Heart left ventricle (tissue), 13 donors: ENCODE measurements at regions not wholly inside any gene's neighbourhood (a gene's known extent, or its start where the extent isn't known, plus 50 kb on each side); places are given as distances from the start of the nearest gene placed in this dataset.

Experiments used
- POLR2A ChIP-seq, 2 donors: fragments of 450-650 bp; IDR thresholded peaks; one replicate each; pipeline ENCODE4 v1.6.1; 2017; ENCODE audit warnings: antibody characterized with exemption in 2 of 2, mild to moderate bottlenecking in 2 of 2, moderate library complexity in 2 of 2
- TF ChIP-seq, protein P1 (sequence below), 12 donors: fragments of 200-600 bp; sonication (generic) in 4 of 12; IDR thresholded peaks; one replicate each; pipeline versions ENCODE4 v1.5.0 to v1.8.0; 2018 to 2022; ENCODE audit warnings: antibody characterized with exemption in 12 of 12, mild to moderate bottlenecking in 5 of 12
- donor health status: ischemic (EF 13 %, LVEDD 7.1; RV severe dilation, severe dysfunction).
- donor health status: DM: no; HTN: yes; CAD: no.
- donor health status: DM: no; HTN: no; CAD: no.
- donor health status: ischemic (EF 25% LVEDD 6.9; RV normal size, moderate dysfunction).
- donor health status: ischemic (EF 25% LVEDD 5.7; RV mildly dilated, moderate dysfunction).
- donor health status: ischemic (EF 35%, LVEDD 5.7; RV mildly dilated, moderate dysfunction).
- donor health status: nonischemic (EF 11% LVEDD 7.7; RV severe dilation, severe dysfunction).
- donor health status: DM: yes; HTN: yes; CAD: no.
- donor health status: PGD.
- donor health status: ischemic (EF 29% LVEDD 5.4; RV normal size, mild dysfunction).
- donor health status: nonischemic (EF 23%, LVEDD 6.1; RV moderate dilation, normal function).

DNA sequence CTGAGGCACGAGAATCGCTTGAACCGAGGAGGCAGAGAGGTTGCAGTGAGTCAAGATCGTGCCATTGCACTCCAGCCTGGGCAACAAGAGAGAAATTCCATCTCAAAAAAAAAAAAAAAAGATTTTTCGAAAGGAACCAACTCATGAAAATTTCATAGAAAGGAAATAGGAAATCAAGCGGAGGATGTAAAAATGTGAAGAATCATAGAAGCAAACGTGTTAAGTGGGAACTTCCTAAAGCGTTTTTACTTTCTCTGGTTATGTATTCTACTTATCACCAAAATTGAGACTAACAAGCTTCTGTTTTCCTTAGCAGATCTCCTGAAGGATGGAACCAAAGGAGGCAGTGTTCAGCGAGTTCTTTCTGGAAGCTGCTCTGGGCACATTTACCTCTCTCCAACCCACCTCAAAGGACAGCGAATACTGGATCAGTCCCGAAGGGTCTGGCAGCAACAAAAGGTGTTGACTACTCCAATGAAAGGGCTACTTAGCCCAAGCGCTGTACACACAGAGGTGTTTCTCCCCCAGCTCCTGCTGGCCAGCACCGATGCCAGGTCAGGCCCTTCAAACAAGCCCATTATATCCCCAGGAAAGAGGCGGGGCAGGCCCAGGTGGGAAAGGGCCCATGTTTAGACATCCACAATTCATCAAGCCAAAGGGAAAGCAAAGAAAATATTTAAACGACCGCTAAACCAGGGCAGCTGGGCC is 327.5 kb upstream of the JARID2 start:
- TF ChIP-seq, protein P1, sequence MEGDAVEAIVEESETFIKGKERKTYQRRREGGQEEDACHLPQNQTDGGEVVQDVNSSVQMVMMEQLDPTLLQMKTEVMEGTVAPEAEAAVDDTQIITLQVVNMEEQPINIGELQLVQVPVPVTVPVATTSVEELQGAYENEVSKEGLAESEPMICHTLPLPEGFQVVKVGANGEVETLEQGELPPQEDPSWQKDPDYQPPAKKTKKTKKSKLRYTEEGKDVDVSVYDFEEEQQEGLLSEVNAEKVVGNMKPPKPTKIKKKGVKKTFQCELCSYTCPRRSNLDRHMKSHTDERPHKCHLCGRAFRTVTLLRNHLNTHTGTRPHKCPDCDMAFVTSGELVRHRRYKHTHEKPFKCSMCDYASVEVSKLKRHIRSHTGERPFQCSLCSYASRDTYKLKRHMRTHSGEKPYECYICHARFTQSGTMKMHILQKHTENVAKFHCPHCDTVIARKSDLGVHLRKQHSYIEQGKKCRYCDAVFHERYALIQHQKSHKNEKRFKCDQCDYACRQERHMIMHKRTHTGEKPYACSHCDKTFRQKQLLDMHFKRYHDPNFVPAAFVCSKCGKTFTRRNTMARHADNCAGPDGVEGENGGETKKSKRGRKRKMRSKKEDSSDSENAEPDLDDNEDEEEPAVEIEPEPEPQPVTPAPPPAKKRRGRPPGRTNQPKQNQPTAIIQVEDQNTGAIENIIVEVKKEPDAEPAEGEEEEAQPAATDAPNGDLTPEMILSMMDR (IDR thresholded peaks at IDR 0.05): no peak
- TF ChIP-seq POLR2A (IDR thresholded peaks at IDR 0.05): no peak
